ENCODE measurements at regions not wholly inside any gene's neighbourhood (a gene's known extent, or its start where the extent isn't known, plus 50 kb on each side); places are given as distances from the start of the nearest gene placed in this dataset.

- DNase-seq, result no peak
Observed at GRCh38 chr20:59499863-59500262, 104.5 kb upstream of the PHACTR3 start.

DNA sequence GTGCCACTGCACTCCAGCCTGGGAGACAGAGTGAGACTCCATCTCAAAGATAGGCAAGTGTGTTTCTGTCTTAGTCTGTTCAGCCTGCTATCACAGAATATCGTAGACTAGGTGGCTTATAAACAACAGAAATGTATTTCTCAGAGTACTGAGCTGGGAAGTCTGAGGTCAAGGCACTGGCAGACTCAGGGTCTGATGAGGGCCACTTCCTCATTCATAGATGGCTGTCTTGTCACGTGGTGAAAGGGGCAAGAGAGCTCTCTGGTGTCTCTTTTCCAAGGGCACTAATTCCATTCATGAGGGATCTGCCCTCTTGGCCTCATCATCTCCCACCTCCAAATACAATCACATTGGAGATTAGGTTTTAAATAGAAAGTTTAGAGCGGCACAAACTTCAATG, 95.6 kb upstream of the PHACTR3 start:
- no peak for DNase-seq

DNA sequence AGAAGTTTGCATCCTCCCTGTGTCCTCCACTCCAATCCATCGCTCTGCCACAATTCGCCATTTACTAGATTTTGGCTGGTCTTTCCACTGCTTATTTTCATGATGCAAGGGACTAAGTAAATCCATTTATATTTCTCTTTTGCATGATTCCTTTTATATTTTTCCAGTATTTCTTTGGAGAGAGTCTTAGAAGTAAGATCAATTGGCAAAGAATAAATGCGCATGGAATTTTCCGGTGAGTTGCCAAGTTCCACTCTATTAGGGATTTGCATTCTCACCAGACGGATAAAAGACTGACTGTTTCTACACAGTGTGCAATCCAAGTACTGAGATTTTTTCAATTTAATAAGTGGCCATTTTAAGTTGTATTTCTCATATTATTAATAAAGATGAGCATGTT, 91.7 kb upstream of the PHACTR3 start:
- peak; percentile 0 for DNase-seq

DNA sequence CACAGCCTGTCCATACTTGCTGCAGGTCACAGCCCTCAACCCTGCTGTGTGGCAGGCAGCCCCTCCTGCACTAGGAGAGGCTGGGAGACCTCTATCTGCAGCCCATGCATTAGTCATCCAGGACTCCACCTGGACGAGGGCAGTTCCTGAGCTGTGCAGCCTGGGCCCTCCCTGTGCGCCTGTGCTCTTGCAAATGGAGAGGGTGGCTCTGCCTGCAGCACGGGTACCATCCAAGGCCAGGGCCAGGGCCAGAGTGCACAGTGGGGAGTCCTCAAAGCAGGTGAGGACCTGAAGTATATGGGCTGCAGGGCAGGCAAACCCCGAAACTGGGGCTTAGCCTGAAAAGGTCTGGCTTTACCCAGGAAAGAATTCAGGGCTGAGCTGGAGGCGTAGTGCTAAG, 89.8 kb upstream of the PHACTR3 start:
- no peak for DNase-seq

- peak; percentile 85 for DNase-seq
Observed at GRCh38 chr20:59515013-59515905, 89.1 kb upstream of the PHACTR3 start.

DNA sequence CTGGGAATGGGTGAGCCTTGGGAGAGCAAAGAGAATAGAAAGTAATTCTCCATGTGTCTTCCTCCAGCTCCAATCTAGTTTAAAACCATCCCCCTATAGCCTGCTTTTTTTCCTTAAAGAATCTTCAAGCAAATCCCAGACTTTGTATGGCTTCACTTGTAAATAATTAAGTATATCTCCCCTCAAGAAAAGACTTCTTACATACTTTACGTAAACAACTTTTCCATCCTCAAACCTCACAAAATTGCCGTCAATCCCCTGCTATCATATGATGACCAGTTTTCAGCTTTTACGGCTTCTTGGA, 88.5 kb upstream of the PHACTR3 start:
- no peak for DNase-seq

DNA sequence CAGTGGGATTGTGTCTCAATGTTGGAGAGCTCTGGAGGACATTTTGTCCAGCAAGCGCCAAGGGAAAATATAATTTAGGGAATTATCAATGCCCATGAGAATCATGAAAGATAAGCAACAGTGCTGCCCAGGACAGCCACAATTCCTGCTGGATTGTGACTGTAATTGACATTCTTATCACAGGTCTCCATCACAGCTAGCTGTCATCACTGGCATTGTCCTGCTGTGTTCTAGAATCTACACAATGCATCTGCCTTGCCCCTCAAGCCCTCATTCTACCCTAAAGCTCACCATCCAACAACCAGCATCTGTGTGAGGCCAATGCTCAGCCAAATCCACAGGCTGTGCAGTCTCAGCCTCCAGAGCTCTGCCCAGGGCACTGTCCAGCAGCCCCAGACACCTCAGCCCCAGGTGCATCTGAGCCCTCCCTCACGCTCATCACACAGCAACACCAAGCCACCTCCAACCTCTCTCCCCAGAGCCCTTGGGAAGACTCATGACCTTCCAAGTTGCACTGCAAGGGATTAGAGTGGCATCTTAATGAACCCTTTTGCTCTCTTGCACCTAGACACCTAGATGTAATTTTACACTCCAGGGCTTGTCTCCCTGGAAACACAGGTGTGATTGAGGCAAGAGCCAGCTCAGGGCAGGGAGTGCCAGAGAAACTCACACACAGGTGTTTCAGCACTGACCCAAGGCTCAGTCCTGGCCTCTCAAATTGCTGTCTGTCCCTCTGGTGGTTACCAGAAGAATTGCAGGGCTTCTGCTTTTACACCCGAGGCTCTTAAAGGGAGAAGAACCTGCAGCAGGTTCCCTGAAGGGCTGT, 85.2 kb upstream of the PHACTR3 start:
- DNase-seq, result peak; percentile 42

GRCh38 chr20:59519707-59520014, 84.7 kb upstream of the PHACTR3 start:
- DNase-seq, result no peak

GRCh38 chr20:59520814-59521213, 83.5 kb upstream of the PHACTR3 start:
- no peak for DNase-seq

DNA sequence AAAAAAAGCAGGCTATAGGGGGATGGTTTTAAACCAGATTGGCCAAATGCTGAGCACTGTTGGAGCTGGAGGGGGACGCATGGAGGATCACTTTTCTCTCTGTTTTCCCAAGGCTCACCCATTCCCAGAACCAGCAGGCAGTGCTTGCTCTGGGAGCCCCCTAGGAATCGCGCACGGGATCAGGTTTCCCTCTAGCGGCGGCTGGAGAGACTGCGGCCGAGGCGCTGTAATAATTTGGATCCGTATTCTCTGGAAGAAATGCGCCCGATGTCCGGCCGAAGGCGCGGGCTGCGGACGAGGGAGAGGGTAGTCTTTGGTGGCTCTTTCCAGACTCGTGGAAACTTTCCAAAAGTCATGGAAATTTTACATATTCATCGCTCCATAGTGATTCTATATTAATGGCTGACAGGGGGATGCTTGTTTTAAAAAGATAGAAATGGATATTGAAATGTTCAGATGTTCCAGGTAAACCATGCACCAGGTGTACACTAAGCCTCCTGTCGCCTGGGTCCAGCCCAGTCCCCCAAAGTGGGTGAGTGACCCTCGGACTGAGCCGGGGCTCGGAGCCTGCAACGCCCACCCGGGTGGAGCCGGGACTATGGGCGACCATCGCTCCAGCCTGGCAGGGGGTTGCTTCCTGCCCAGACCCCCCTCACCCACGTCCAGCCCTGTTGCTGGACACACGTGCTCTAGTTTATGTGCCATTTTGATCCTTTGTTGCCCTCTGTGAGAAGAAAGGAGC, 78.7 kb upstream of the PHACTR3 start:
- DNase-seq, result peak; percentile 81

DNA sequence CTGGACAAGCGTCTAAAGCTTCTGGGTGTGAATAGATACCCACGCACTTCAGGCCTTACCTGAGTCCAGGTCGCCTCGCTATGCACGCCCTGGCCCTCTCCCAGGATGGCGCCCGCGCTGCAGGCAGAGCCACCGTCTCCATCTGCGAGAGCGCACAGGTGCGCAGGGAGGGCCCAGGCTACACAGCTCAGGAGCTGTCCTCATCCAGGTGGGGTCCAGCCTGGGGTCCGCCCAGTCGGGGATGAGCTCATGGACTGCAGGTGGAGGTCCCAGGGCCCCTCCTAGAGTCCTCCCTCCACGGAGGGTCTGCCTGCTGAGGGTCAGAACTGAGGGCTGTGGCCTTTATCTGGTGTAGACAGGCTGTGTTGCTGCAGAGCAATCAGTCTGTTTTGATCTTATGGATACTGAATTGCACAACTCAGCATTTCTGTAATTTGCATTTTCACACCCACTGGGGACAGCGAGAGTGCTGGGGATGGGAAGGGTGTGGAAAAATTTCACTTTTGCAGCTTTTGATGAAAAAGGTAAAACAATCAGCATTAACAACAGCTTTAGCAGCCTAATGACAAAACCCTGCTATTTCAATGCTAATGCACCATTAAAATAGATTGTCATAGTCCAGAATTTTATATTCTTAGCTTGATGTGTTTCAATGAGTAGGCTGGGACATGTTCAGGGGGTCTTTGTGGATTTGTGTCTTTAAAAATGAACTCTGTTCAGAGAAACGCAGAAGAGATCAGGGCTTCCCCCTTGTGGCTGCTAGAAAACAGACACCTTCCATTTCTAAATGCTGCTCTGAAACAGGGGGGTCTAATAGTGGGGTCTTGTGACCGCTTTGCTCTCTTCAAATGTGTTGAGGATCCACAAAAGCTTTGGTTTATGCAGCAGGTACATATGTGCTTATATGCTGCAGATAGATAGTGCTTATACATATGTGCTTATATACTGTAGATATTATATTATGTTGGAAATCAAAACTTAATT, 77.8 kb upstream of the PHACTR3 start:
- no peak for DNase-seq

GRCh38 chr20:59530782-59531181, 73.6 kb upstream of the PHACTR3 start:
- no peak for DNase-seq

DNA sequence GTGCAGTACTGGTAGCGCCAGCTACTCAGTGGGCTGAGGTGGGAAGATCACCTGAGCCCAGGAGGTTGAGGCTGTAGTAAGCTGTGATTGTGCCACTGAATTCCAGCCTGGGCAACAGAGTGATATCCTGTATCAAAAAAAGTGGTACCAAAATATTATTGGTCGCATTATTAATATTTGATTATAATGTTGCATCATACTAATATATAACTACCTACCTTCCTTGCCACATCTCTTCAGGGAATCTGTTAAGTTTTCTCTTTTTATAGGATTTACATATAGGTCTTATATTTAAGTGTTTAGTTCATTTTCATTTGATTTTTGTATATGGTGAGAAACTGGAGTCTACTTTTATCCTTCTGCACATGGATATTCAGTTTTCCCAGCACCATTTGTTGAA, 66.3 kb upstream of the PHACTR3 start:
- no peak for DNase-seq

DNA sequence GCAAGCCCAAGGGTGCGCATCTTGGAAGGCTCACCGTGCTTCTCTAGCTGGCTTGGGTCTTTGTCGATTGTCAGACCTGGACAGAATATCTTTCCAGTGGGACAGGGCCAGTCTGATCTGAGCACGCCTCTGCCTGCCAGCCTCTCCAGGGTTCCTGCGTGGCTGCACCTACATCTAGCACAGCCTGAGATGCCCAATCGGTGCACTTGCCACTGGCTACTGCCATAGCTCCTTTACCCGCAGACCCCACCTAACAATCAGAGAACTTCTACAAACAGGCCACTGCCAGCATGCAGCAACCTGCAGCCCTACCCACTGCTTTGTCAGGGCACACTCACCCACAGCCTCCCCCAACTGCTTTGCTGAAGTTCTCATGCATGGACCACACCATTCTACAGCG, 56.7 kb upstream of the PHACTR3 start:
- DNase-seq, result no peak
